HEK293 (cell line): ENCODE measurements at regions not wholly inside any gene's neighbourhood (a gene's known extent, or its start where the extent isn't known, plus 50 kb on each side); places are given as distances from the start of the nearest gene placed in this dataset.

Experiments used
- SALL2 ChIP-seq: fragments of 450-650 bp; formaldehyde crosslinking; IDR thresholded peaks from 2 replicates; pipeline ENCODE4 v1.5.0; 2017; ENCODE audit warnings: missing biosample characterization, mild to moderate bottlenecking, missing genetic modification characterization, borderline replicate concordance
- ZNF121 ChIP-seq: fragments of 450-650 bp; formaldehyde crosslinking; IDR thresholded peaks from 2 replicates; pipeline ENCODE4 v1.5.1; 2016; ENCODE audit warnings: missing biosample characterization, missing genetic modification characterization
- ZNF138 ChIP-seq: fragments of 450-650 bp; formaldehyde crosslinking; IDR thresholded peaks from 2 replicates; pipeline ENCODE4 v1.5.1; 2016; ENCODE audit warnings: missing biosample characterization, missing genetic modification characterization, borderline replicate concordance
- ZNF266 ChIP-seq: fragments of 450-650 bp; formaldehyde crosslinking; IDR thresholded peaks from 2 replicates; pipeline ENCODE4 v1.5.1; 2016; ENCODE audit warnings: missing biosample characterization, missing genetic modification characterization, low read depth
- ZNF391 ChIP-seq: fragments of 450-650 bp; formaldehyde crosslinking; IDR thresholded peaks from 2 replicates; pipeline ENCODE4 v1.5.1; 2016; ENCODE audit warnings: low read depth, missing biosample characterization, missing genetic modification characterization, borderline replicate concordance
- ZNF548 ChIP-seq: fragments of 450-650 bp; formaldehyde crosslinking; IDR thresholded peaks from 2 replicates; pipeline ENCODE4 v1.5.1; 2016; ENCODE audit warnings: missing biosample characterization, missing genetic modification characterization
- ZNF558 ChIP-seq: fragments of 450-650 bp; formaldehyde crosslinking; IDR thresholded peaks from 2 replicates; pipeline ENCODE4 v1.5.1; 2016; ENCODE audit warnings: missing biosample characterization, missing genetic modification characterization
- ZNF747 ChIP-seq: fragments of 450-650 bp; formaldehyde crosslinking; IDR thresholded peaks from 2 replicates; pipeline ENCODE4 v1.5.1; 2016; ENCODE audit warnings: missing biosample characterization, missing genetic modification characterization
- ZNF837 ChIP-seq: fragments of 450-650 bp; formaldehyde crosslinking; IDR thresholded peaks from 2 replicates; pipeline ENCODE4 v1.5.1; 2016; ENCODE audit warnings: missing biosample characterization, missing genetic modification characterization
- TF ChIP-seq, protein P1 (sequence below): fragments of 450-650 bp; formaldehyde crosslinking; IDR thresholded peaks from 2 replicates; pipeline ENCODE4 v1.5.1; 2016; ENCODE audit warnings: missing biosample characterization, missing genetic modification characterization

DNA sequence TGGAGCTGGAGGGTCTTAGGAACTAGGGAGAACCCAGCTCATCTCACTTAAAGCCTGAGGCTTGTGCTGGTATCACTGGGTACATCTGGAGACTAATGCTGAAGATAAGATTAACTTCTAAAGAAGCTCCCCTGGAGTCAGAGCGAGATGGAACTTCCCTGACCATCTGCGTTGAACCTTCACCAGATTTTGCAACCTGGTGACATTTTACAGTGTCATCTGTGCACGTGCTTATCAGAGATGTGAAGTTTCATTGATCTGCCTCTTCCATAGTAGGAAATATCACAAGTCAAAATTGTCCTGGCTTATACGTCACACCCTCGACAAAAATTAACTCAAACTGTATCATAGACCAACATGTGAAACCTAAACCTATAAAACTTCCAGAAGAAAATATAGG is 395.5 kb downstream of the SHQ1 start:
- no peak for TF ChIP-seq ZNF266 (tag by site-specific recombination)
- TF ChIP-seq, protein P1, sequence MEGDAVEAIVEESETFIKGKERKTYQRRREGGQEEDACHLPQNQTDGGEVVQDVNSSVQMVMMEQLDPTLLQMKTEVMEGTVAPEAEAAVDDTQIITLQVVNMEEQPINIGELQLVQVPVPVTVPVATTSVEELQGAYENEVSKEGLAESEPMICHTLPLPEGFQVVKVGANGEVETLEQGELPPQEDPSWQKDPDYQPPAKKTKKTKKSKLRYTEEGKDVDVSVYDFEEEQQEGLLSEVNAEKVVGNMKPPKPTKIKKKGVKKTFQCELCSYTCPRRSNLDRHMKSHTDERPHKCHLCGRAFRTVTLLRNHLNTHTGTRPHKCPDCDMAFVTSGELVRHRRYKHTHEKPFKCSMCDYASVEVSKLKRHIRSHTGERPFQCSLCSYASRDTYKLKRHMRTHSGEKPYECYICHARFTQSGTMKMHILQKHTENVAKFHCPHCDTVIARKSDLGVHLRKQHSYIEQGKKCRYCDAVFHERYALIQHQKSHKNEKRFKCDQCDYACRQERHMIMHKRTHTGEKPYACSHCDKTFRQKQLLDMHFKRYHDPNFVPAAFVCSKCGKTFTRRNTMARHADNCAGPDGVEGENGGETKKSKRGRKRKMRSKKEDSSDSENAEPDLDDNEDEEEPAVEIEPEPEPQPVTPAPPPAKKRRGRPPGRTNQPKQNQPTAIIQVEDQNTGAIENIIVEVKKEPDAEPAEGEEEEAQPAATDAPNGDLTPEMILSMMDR (tag by site-specific recombination), result no peak
- TF ChIP-seq ZNF391 (tag by site-specific recombination), result no peak
- TF ChIP-seq SALL2, result no peak
- no peak for TF ChIP-seq ZNF747
- no peak for TF ChIP-seq ZNF548 (tag by site-specific recombination)
- TF ChIP-seq ZNF138, result no peak
- TF ChIP-seq ZNF558 (tag by site-specific recombination), result no peak
- TF ChIP-seq ZNF837 (tag by site-specific recombination), result no peak
- no peak for TF ChIP-seq ZNF121
